NCI-H1436 treated with DMSO at 0.1 percent for 48 hours (cell line): ENCODE measurements at regions not wholly inside any gene's neighbourhood (a gene's known extent, or its start where the extent isn't known, plus 50 kb on each side); places are given as distances from the start of the nearest gene placed in this dataset.
"Not testable (repeated sequence)": the region's sequence is repeated elsewhere in the genome, so short reads cannot be mapped to it uniquely, and the experiment has no call there.

ENCODE experiments used
- DNase-seq: peaks from one replicate; lab custom pipeline; 2025; lab: John Stamatoyannopoulos, UW

DNA sequence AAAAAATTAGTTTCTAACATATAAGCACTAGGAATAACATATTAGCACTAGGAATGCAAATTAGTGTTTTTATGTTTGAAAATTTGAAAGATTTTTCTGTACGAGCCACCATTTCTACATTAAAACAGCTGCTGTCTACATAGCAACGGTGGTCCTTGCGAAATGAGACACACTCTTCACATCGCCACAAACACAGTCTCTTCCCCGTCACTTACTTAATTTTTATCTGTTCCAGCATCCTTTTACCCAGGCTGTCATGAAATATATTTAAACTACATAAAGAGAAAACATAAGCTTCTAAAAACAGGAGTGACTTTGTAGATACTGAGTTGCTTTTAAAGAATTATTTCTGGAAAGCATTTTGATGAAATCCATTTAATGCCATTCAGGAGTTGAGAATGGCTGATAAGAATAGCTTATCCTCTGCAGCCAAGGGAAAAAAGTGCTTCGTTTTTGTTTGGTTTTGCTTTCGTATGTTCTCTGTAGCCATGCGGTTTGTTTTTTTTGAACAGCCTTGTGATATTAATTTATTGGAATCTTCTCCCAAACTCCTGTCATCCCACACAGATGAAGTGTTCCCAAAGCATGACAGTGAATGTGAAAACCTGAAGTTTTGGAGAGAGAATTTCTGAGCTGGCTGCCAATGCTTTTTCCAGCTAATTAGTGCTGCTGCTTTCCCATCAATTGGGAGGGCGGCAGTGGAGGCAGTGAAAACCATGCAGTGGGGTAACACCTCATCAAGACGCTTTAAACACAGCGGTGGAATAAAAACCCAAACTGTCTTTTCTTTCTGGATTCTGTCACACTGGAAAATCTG is 603.7 kb upstream of the ADARB2 start:
- no peak for DNase-seq

DNA sequence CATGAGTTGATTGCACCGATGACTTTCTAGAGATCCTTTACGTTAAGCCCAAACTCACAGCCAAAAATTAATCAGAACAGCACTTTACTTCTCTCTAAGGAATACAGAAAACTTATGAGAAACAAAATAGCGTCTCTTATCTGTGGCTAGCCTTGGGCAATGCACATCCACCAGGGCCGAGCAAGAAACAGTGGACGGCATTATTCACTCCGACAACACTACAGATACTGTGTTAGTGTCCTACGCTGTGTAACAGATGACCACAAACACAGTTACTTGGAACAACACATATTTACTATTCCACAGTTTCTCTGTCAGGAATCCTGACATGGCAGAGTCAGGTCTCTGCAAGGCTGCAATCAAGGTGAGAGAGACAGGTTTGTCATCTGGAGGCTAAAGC is 598.3 kb upstream of the ADARB2 start:
- DNase-seq, result no peak

DNA sequence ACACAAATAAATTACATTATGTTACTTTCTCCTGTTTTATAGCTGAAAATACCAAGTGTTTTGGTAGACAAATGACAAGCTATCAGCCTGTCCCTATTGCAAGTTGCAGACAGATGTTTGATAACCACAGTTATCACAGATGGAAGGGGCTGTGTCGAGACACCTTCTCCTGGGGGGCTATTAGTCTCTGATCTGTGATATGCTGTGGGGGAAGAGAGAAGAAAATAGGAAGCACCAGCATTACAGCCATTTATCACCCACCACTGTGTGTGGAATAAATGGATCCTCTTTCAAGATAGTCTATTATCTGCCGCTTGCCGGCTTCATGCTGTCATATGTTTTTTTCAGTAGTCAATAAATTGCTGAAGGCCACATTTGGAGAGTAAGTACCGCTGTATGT is 597.2 kb upstream of the ADARB2 start:
- no peak for DNase-seq

DNA sequence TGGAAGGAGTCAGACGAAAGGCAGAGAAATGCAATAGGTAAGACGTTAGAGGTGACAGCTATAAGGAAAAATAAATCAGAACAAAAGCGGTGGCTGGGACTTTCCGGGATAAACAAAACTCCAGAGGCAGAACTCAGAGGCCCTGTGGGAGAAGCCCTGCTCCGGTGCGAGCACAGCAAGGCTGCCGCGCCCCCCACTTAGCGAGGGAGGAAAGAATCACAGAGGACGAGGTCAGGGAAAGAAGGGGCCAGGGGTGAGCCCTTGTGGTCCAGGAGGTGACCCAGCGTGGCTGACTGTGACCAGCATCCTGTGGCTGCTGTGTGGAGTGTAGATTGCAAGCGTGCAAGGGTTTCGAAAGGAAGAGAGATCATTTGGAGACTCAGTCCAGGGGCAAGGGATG is 591.8 kb upstream of the ADARB2 start:
- no peak for DNase-seq

DNA sequence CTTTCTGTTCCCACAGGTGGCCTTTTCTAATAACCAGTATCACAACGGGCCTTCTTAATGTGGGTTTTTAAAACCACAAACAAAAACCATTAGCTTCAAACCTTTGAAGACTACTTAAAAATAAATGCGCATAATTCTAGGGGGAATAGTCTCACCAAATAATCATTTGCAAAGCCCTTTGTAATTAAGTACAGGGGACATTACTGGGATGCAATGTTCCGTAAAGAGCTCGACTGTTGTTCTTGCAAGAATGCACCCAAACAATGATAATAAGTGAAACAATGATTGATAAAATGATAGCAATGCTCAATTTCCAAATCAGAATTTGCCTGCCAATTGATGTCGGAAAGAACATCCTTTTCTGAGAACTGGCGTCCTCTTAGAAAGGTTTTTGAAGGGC is 589.1 kb upstream of the ADARB2 start:
- no peak for DNase-seq

DNA sequence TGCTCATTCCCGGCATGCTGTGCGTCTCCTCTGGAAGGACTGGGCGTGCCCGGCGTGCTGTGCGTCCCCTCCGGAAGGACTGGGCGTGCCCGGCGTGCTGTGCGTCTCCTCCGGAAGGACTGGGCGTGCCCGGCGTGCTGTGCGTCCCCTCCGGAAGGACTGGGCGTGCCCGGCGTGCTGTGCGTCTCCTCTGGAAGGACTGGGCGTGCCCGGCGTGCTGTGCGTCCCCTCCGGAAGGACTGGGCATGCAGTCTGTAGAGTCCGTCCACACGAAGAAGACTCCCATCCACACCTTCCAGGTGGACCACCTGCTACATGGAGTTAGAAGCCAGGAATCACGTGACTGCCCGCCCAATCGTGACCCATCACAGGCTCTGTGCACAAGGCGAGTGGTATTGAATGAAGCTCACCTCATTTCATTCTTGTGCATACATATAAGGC is 577.7 kb upstream of the ADARB2 start:
- DNase-seq, result not testable (repeated sequence)

DNA sequence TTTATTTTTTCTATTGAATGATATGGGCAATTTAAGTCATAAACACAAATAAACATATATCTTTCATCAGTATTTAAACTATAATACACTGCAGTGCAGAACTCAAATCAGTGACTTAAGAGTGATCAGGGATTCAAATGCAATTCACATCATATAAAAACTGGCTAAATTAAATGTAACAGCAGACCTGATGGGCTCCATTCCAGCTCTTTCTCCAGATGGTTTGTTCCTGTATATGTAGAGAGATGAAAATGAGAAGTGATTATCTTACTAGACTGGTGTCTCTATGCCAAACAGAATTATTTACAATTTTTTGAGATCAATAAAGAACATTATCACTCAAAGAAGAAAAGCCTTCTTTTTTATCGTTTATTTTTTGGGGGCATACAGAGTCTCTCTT is 568.8 kb upstream of the ADARB2 start:
- no peak for DNase-seq

DNA sequence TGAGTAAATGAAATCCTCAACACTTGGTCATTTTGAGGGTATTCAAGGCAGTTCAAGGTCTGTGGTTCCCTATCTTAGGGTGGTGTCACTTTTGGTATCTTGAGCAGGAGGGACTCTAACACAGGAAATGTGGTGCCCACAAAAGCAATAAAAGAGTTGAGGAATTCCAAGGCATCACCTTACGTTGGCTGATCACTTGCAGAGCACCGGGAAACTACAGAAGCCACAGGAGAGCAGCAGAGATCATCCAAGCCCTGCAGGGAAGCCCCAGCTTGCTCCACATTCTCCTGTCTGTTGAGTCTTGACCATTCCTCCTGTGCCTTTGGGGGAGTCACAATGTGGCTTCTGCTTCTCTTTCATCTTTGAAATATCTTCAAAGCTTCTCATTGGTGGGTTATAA is 565.8 kb upstream of the ADARB2 start:
- DNase-seq, result no peak

DNA sequence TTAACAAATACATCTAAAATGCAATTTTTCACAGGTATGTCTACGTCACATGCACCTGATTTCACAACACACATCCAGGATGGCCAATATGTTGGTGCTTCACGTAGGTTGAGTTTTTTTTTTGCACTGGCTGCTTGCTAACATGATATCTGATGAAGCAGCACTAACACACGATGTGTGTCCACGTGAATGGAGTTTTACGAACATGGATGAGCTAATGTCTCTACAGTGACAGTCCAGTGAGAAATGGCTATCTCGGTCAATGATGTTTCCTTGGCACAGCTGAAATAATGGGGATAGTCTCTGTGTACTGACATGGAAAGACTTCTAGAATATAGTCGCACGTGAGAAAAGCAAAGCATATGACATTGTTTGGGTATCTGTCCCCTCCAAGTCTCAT is 563.9 kb upstream of the ADARB2 start:
- DNase-seq, result no peak

DNA sequence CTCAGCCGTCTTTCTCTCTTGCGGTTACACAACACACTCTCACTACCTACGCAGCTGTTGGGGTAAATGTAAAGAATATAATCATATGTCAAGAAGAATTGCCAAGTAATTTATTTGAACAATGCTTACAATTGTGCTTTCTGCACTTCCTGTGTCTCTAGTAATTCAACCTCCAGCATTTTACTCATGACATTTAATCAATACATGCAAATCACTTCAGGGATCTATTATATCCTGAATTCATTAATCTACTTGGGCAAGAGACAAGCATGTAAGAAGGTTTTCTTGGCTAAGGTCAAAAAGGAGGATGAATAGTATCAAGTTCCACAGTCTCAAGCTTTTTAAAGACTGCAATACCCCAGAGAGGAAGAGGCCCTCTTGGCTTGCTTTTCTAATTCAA is 562.9 kb upstream of the ADARB2 start:
- DNase-seq, result peak; percentile 88

DNA sequence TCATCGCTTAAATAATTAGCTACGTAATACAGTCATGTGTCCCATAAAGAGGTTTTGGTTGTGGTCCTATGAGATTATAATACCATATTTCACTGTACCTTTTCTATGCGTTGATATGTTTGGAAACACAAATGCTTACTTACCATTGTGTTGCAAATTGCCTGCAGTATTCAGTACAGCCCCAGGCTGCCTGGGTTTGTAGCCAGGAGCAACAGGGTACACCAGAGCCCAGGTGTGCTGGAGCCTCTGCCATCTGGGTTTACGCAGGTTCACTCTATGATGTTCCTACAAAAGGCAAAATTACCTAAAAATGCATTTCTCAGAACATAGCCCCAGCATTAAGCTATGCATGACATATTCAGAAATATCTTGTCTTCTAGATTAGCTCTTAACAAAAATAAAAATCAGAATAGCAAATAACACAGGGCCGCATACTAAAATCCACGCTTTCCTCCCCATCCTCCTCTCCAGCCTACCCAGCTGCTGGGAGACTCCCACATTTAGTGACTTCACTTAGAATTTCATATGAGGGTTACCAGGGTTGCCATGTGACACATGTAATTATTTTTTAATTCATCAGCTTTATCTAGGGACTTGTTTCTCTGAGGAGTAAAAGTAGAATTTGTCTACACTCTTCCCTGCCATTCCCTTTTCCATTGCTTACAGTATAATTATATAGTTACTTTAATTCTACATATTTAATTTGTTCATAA is 559.0 kb upstream of the ADARB2 start:
- no peak for DNase-seq

DNA sequence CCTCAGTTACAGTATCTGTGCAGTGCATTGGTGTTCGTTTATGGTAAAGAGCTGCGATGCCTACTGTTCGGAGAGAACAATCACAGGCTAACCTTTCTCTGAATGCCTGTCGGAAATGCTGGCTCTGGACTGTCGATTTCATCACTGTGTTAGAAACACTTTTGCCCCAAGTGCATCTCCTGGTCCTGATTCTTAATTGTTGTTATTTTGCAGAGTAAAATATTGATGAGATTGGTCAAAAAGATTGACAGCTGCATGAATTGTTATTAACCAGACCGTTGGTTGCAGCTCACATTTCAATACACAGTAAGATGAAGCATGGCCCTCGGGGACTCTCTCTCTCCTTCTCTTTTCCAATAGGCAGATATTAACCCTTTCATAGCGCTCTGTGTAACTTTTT is 557.4 kb upstream of the ADARB2 start:
- no peak for DNase-seq

DNA sequence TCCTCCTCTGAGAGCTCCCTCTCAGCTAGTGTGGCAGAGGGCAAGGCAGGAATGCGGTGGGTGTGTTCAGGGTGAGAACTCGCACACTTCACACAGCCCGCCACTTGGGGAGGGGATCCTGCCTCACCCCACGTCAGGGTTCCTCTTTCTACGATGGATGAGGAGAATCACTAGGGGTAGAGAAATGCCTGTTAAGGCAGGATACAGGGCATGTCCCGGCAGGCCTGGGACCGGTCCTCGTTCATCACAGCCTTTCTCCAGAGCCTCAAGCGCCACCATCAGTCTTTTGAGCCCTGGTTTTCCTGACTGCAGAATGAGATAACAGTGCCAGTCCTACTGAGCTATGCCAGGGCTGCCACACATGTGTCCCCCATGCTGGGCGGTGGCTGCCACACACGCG is 546.7 kb upstream of the ADARB2 start:
- no peak for DNase-seq

DNA sequence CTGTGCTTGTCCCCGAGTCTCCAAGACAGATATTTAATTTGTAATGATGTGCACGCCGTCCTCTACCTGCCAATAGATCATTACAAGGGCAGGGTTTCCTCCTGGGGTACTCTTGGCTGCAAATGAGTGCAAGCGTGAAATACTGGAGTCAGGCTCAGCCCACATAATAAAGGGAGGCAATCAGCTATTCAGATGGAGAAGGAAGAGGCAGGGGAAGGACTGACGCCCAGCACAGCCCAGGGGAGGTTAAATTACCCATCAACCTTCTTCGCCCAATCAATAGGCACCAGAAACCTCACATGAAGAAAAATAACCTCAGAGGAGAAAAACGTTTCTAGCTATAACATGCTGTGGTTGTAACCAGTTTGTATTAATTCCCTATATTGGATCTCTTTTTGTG is 544.9 kb upstream of the ADARB2 start:
- DNase-seq, result peak; percentile 21

DNA sequence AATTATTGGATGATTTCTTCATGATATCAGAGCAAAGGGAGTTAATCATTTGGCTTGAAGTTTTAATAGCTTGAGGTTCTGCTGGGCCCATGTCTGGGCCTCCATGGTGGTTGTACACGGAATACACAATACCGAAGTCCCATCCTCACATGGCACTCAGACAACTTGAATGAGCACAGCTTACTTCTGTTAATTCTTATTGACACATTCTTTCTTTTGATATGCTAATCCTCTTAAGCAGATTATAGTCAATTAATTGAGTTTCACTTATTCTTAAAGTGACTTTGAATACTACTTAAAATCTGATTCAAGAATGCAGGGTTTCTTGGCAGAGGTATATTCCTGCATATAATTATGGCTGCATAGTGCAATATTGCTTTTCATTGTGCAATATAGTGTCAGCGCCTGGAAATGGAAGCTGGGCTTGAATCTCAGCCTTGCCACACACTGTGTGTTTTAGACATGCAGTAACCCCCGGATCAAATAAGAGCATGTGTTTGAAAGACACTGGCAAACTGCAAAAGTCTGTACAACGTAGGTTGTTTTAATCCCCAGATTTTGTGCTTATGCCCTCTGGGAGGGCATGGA is 543.5 kb upstream of the ADARB2 start:
- no peak for DNase-seq

DNA sequence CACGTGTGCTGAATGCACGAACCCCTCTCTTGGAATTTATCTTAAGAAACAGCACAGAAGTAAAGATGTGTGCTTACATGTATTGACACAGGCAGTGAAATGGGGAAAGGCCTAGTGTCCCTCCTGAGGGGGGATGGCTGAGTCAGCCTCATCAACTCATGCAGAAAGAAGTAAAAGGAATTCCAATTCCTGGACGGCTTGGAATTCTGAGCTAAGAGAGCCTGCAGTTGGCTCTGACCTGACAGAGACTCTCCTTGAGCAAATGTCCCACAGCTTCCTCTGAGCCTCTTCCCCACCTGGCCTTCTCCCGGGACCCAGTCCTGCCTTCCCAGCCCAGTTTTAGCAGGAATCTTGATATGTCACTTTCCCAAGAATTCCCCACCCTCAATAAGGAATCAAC is 542.4 kb upstream of the ADARB2 start:
- no peak for DNase-seq

DNA sequence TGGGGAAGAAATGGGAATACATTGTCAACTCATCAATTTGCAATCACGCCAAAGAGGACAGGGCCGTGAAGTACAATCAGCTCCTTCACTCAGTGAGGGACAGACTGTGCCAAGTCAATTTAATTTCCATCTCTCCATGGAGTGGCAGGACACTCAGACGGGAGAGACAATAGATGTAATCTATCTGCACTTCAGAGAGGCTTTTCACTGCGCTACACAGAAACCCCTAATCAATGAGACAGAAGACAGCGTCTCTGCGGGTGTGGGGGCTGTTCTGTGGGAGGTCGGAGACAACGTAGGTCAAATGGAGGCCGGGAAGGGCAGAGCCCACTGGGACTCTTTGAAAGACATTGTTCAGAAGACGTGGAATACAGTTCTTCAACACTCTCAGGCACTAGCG is 541.0 kb upstream of the ADARB2 start:
- DNase-seq, result no peak

DNA sequence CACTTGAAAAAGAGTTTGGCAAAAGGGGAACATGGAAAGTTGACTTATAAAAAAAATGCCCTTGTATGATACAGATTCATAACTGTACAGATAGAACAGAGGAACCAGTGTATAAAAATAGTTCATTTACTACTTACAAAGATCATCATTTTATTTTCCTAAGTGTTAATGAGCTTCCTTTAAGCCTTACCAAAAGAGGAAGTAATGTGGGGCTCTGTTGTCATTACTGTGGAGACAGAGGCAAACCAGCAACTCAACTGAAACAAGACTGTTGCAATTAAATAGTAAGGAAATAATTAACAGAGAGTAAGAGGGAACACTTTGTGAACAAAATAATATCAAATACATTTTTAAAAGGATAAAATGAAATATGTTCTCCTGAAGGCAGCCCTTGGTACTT is 526.2 kb upstream of the ADARB2 start:
- DNase-seq, result no peak

DNA sequence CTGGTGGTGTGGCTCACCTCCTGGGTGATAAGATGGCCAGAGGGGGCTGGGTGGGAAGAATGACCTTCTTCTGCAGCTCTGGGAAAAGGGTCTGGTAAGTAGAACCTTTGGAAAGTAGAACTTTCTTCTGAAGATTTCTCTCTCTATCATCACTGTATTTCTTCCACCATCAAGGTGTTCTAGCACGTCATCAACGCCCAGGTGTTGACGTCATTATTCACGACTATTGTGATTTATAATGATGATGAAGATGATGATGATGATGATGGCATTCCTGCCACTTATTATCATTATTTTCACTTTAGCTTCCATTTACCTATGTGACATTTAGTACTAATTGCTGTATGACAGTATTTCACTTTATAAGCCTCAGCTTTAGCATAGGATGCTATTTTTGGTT is 525.6 kb upstream of the ADARB2 start:
- no peak for DNase-seq

DNA sequence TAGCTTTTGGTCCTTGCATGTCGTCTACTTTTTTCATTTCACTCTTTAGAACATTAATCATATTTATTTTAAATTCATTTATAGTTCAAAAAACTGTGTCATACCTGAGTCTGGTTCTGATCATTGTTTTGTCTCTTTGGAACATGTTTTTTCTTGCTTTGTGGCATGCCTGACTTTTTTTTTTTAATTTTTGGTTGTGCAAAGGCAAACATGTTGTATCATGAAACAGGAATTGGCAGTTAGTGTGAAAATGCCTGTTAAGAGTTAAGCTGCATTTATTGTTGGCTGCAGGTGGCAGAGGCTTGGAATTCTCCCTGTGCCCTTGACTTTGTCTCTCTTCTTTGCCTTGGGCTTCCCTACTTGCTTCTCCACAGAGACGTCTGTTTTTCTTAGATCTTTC is 525.0 kb upstream of the ADARB2 start:
- no peak for DNase-seq

DNA sequence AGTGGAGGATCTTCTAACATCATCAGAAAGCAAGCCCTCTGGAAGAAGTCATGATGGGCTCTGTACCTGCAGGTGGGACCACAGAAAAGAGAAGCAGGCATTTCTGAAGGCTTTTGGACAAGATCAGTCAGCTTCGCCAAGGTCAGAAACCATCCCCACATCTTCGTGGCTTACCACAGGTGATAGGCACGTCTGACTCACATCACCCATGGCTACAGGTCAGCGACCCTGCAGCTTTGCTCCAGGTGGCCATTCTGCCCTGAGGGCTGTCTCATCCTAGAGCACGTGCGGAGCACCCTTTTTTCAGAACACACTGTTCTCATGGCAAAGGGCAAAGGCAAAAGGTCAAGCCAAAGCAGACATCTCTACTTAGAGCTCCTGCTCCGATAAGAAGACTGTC is 518.9 kb upstream of the ADARB2 start:
- DNase-seq, result no peak

DNA sequence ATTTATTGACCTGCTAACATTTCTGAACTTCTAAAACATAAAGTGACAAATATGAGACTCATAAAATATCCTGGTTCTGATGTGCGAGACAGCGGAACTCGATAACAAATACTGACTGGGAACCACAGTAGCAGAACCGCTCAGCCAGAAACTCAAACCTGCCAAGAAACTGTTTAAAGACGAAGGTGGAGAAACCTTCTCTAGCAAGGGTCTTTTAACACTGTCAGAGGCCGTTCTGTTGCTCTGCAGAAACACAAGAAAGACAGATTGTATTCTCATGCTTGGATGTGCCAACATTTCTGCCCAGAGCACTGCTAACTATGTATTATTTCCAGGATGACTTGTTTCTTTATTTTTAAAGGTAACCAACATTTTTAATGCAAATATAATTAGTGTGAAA is 514.8 kb upstream of the ADARB2 start:
- no peak for DNase-seq

DNA sequence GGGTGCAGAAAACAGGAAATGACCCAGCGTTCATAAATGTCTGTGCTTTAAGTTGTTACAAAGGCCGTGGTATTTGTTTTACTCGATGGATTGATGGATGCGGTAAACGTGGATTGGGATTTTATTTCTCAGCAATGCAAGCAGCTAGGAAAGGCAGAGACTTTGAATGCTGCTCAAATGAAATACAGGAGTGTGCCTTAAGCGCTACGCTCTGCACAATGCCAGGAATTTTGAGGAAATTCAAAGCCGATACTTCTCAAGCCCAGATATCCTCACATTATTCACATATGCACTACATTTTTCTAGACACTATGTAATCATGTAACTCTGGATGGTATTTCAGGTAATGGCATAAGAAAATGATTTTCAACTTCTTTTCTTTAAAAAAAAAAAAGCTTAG is 514.3 kb upstream of the ADARB2 start:
- no peak for DNase-seq
